ENCODE measurements at regions not wholly inside any gene's neighbourhood (a gene's known extent, or its start where the extent isn't known, plus 50 kb on each side); places are given as distances from the start of the nearest gene placed in this dataset.
"Not testable (repeated sequence)": the region's sequence is repeated elsewhere in the genome, so short reads cannot be mapped to it uniquely, and the experiment has no call there.

DNA sequence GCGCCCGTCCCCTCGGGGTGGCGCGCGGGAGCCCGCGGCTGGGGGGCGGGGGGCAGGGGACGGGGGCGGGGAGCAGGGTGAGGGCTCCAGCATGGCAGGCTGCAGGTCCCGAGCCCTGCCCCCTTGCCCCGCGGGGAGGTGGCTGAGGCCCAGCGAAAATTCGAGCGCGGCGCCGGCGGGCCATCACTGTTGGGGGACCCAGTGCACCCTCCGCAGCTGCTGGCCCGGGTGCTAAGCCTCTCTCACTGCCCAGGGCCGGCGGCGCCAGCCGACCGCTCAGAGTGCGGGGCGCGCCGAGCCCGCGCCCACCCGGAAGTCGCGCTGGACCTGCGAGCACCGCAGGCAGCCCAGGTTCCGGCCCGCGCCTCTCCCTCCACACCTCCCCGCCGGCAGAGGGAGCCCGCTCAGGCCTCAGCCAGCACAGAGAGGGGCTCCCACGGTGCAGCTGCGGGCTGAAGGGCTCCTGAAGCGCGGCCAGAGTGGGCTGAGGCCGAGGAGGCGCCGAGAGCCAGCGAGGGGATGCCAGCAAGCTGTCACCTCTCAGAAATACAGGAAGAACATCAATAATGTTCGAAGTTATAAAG, 290.8 kb upstream of the PRSS16 start:
- H3K9me3 ChIP-seq (ENCODE audit: low read length); H2AFZ ChIP-seq (ENCODE audit: low read length); POLR2A ChIA-PET; H3K79me2 ChIP-seq (ENCODE audit: insufficient read depth, low read length); FAIRE-seq; H4K20me1 ChIP-seq (ENCODE audit: insufficient read depth, low read length); H3K27me3 ChIP-seq (ENCODE audit: control insufficient read depth in 1 of 2, insufficient read depth in 2 of 2, low read length in 2 of 2); in situ Hi-C loops (cut with HindIII; ENCODE audit: extremely low pct_ligation_motif_present, low pct_unique_long_range_greater_than_20kb); BruUV-seq (replicated peaks); H3K4me1 ChIP-seq (ENCODE audit: insufficient read depth, low read length); CTCF ChIA-PET (ENCODE audit: low intra/inter-chr PET ratio, low total read pairs); H3K36me3 ChIP-seq (replicated peaks in 1 of 2; ENCODE audit: control insufficient read depth in 1 of 2, insufficient read depth in 2 of 2, low read length in 2 of 2); TF ChIP-seq SP1 (IDR thresholded peaks at IDR 0.05): not testable (repeated sequence)
- H3K4me2 ChIP-seq (ENCODE audit: low read depth, low read length), result peak overlapping the region; percentile 73
- ATAC-seq (peak; percentile 99), DNase-seq (ENCODE audit: low spot score) (peak; percentile 54)
- intact Hi-C loops (cut with micrococcal nuclease; ENCODE audit: unreplicated experiment), result loop anchor here (2.0 kb wide), 1 partner anchor 122 kb away; no protein-coding TSS in a partner anchor
- peak overlapping the region; percentile 65 for H3K27ac ChIP-seq (ENCODE audit: extremely low read length, insufficient read depth, low read length)
- H3K9ac ChIP-seq (ENCODE audit: insufficient read depth, low read depth, low read length), result peak overlapping the region; percentile 53
- under 1% methylated on average over 12 of the region's 54 CpGs for WGBS (ENCODE audit: low lambda C conversion rate)
- peak overlapping the region; percentile 53 to 61 (median 57); a peak in 5 of 6 replicates for H3K4me3 ChIP-seq (replicated peaks in 1 of 3; ENCODE audit: insufficient read depth in 1 of 3, low read depth in 2 of 3, low read length in 3 of 3)
- peak; percentile 33; the same call in 1 of the 2 replicates for TF ChIP-seq ZNF232 (CRISPR knock-in tag; IDR thresholded peaks at IDR 0.05; ENCODE audit: borderline replicate concordance)
- TF ChIP-seq ZFP90 (CRISPR knock-in tag; IDR thresholded peaks at IDR 0.05; ENCODE audit: borderline replicate concordance), result peak; percentile 81; the same call in 1 of the 2 replicates
- TF ChIP-seq ZNF614 (CRISPR knock-in tag; IDR thresholded peaks at IDR 0.05; ENCODE audit: borderline replicate concordance), result peak; percentile 43; the same call in 1 of the 2 replicates
- TF ChIP-seq REST (IDR thresholded peaks at IDR 0.05; ENCODE audit: borderline replicate concordance in 1 of 2, low read depth in 1 of 2, low read length in 2 of 2), result peak in 1 of 2 experiments; percentile 21; a peak in 1 of 4 replicates
- TF ChIP-seq UBTF (CRISPR knock-in tag; IDR thresholded peaks at IDR 0.05), result peak; percentile 67; the same call in 1 of the 2 replicates
- peak; percentile 65 for TF ChIP-seq ZFX (CRISPR knock-in tag; IDR thresholded peaks at IDR 0.05; ENCODE audit: low read depth)
- peak; percentile 29; the same call in 1 of the 2 replicates for TF ChIP-seq KMT2A (CRISPR knock-in tag; IDR thresholded peaks at IDR 0.05)
- 0 out of 2 replicates have a peak, but pooled peaks have one; percentile 27 for TF ChIP-seq RXRA (CRISPR knock-in tag; IDR thresholded peaks at IDR 0.05)
- peak; percentile 23; the same call in 1 of the 2 replicates for TF ChIP-seq ERF (CRISPR knock-in tag; IDR thresholded peaks at IDR 0.05)
- 0 out of 2 replicates have a peak, but pooled peaks have one; percentile 40 for TF ChIP-seq SP1 (CRISPR knock-in tag; IDR thresholded peaks at IDR 0.05)
- peak; percentile 65 for TF ChIP-seq FOXA3 (CRISPR knock-in tag; IDR thresholded peaks at IDR 0.05)
- TF ChIP-seq ETV5 (CRISPR knock-in tag; IDR thresholded peaks at IDR 0.05; ENCODE audit: borderline replicate concordance), result peak; percentile 71
- TF ChIP-seq CTCF (CRISPR knock-in tag; IDR thresholded peaks at IDR 0.05), result peak; percentile 70
- peak; percentile 54; the same call in 1 of the 2 replicates for TF ChIP-seq MTA1 (CRISPR knock-in tag; IDR thresholded peaks at IDR 0.05; ENCODE audit: borderline replicate concordance)
- TF ChIP-seq RXRB (CRISPR knock-in tag; IDR thresholded peaks at IDR 0.05; ENCODE audit: borderline replicate concordance), result peak; percentile 47; the same call in 1 of the 2 replicates
- peak; percentile 55 for TF ChIP-seq HNRNPK (IDR thresholded peaks at IDR 0.05; ENCODE audit: low read depth, low read length, poor library complexity, severe bottlenecking)

Measured in HepG2 (cell line).